ENCODE measurements at regions not wholly inside any gene's neighbourhood (a gene's known extent, or its start where the extent isn't known, plus 50 kb on each side); places are given as distances from the start of the nearest gene placed in this dataset.
"Not testable (repeated sequence)": the region's sequence is repeated elsewhere in the genome, so short reads cannot be mapped to it uniquely, and the experiment has no call there.

GRCh38 chr9:63390897-63391296, 1894.1 kb downstream of the FOXD4L5 start:
- not testable (repeated sequence) for TF ChIP-seq CTCF (conservative IDR thresholded peaks at IDR 0.05 in 1 of 2, IDR thresholded peaks at IDR 0.05 in 1 of 2; ENCODE audit: extremely low read depth in 1 of 2, insufficient read depth in 1 of 2, low read depth in 1 of 2, low read length in 2 of 2); EZH2 (IDR thresholded peaks at IDR 0.05; ENCODE audit: borderline replicate concordance, low read length)
